ENCODE measurements at regions not wholly inside any gene's neighbourhood (a gene's known extent, or its start where the extent isn't known, plus 50 kb on each side); places are given as distances from the start of the nearest gene placed in this dataset.
"Not testable (repeated sequence)": the region's sequence is repeated elsewhere in the genome, so short reads cannot be mapped to it uniquely, and the experiment has no call there.

- DNase-seq = not testable (repeated sequence)
Measured at GRCh38 chr2:101645886-101646285, 51.6 kb upstream of the MAP4K4 start.

- no peak for DNase-seq
Measured at GRCh38 chr2:101644842-101645383, 52.6 kb upstream of the MAP4K4 start.

DNA sequence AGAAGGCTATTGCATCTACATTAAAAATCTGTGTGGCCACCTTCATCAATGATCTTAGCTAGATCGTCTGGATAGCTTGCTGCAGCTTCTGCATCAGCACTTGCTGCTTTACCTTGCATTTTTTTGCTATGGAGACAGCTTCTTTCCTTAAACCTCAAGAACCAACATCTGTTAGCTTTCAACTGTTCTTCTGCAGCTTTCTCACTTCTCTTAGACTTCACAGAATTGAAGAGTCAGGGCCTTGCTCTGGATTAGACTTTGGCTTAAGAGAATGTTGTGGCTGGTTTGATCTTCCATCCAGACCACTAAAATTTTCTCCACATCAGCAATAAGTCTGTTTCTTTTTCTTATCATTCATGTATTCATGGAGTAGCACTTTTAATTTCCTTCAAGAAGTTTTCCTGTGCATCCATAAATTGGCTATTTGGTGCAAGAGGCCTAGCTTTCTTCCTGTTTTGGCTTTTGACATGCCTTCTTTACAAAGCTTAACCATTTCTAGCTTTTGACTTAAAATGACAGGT, 54.4 kb upstream of the MAP4K4 start:
- DNase-seq = no peak

DNA sequence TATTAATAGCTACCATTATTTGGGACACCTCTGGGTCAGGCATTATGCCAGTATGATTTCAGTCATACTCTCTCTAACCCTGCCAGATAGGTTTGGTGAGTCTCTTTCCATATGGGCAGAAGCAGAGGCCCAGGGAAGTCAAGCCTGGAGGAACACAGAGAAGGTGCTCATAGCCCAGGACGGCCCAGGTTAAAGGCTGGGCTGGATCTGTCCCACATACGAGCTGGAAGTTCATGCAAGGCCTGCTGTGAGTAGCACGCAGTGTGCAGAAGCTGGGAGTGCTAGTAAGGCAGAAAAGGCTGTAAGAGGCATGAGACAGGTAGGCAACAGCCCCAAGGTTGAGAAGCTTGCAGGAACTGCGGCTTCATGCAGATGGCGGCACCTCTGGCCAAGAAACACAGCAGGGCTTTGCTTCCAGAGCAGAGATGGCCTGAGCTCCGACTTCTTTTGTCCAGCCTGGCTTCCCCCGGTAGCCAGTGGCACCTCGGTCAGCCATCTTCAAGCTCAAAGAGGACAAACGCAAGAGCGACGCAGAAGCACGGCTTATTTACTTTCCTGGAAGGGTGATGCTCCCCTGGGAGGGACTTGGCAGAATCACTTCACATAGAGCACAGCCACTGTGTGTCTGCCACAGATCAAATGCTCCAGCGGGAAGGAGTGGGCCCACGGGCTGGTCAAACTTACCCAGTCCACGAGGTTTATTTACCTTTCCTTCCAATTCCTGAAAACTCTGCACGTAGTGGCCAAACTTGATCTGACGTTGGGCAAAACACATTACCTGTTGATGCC, 58.5 kb upstream of the MAP4K4 start:
- no peak for DNase-seq

DNA sequence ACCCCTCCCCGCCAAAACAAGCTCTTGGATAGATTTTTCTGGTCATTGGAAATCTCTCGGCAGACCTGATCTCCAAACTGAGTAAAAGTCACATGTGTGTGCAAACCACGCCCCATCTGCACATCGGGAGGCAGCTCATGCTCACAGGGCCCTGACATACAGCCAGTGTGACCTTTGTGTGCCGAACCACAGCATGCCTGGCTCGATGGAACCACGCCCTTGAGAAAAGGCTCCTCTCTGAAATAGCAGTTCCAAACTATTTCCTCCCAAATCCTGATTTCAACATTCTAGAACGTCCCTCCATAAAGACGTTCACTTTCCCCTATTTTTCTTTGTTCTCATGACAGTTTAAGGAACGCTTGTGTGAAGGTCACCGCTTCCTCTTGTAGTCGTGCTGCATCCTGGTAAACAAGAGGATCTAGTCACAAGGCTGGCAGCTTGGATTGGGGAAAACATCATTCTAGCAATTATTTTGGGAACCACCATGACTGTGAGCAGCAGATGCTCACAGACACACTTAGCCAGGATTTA, 59.3 kb upstream of the MAP4K4 start:
- no peak for DNase-seq

GRCh38 chr2:101630224-101630949, 67.1 kb upstream of the MAP4K4 start:
- DNase-seq = no peak

GRCh38 chr2:101628030-101628392, 69.5 kb upstream of the MAP4K4 start:
- no peak for DNase-seq

DNA sequence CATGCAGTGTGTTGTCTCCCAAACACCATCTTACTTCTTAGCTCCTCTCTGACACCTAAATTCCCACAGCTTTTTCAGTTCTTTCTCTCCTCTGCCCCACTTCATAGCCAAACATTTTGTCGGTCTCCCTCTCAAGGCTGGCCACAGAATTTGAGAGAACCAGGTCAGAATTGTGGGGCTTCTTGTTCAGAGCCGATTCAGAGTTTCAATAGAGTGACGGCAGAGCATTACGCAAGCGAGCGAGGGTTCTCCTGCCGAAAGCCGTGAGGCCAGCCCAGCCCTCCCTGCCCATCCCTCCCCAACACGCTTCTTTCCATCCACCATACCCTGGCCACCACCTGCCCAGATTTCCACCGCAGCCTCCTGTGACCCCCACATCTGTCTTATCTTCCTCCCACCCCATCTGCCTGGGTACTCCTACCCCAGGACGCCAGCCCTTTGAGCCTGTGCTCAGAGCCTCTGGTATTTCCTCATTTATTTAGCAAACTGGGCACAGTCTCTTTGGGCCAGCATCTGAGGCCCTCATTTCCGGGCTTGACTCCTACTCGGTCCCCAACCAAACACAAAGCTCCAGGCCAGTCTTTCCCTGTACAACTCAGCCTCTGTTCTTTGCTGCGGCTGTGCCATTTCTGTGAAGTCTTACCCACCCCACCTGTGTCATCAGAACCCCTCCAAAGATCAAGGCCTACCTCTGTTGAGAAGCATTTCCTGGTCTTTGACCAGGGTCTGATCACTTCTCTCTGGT, 70.0 kb upstream of the MAP4K4 start:
- DNase-seq = no peak

GRCh38 chr2:101625814-101626213, 71.7 kb upstream of the MAP4K4 start:
- DNase-seq = not testable (repeated sequence)

- no peak for DNase-seq
Measured at GRCh38 chr2:101625387-101625786, 72.1 kb upstream of the MAP4K4 start.

GRCh38 chr2:101624706-101625332, 72.7 kb upstream of the MAP4K4 start:
- DNase-seq = no peak

DNA sequence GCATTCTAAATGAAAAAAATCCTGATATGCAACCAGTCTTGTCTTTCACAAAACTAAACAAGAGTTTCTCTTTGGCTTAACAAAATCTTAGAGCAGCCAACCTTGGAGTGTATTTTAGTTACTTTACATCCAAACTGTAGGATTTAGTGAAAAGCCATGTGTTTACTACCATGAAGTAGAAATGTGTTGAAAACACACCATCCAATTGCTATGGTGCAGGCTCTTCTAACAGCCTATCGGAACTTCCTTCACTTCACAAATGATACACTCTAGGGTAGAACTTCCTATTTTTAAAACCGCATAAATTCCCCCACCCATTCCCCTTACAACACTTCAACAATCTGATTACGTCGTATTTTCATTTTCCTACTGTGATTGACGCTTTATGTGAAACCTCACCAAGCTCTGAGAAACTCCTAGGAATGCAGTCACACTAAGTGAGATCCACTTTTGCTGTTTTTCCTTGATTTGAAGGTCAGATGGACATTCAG, 74.4 kb upstream of the MAP4K4 start:
- no peak for DNase-seq

DNA sequence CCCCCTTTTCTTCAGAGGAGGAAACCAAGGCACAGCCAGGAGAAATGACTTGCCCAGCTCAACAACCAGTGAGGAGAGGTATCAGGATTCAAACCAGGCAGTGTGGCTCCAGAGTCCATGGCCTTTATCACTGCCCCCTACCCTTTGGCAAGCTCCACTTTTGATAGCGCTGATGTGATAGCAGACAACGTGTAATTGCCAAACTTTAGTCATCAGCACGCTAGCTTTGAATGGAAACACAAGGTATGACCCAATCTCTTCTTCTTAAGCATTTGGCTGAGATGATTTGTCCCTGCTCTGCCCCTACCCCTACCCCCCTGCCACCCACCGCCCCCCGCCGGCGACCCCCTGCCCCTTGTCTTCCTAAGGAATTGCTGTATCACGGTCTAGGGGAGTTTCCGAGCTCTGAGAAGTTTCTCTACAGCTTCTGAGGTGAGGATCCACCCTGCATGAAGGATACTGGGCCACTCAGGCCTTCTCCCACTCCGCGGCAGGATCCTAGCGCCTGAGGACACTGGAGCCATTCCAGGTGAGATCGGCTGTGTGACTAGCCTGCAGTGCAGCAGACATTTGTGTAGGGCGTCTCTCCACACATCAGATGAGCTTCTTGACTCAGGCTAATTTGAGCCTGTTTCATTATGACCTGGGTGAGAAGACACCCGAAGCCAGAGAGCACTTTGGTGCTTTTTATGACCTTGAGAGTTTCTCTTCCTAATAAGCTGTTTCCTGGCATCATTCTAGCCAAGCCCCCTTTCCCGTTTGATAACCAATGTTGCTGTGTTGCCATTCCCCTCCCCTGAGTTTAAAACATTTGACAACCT, 75.1 kb upstream of the MAP4K4 start:
- DNase-seq = no peak

DNA sequence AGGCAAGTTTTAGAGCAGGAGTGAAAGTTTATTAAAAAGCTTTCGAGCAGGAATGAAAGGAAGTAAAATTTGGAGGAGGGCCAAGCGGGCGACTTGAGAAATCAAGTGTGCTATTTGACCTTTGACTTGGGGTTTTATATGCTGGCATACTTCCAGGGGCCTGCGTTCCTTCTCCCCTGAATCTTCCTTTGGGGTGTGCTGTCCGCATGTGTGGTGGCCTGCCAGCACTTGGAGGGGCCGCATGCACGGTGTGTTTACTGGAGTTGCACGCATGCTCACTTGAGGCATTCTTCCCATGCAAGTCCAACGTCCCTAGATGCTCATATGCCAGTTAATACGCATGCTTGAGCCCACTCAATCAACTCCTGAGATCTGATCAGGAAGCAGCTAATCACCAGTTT, 78.3 kb upstream of the MAP4K4 start:
- DNase-seq = no peak

GRCh38 chr2:101617796-101618195, 79.7 kb upstream of the MAP4K4 start:
- DNase-seq = no peak

DNA sequence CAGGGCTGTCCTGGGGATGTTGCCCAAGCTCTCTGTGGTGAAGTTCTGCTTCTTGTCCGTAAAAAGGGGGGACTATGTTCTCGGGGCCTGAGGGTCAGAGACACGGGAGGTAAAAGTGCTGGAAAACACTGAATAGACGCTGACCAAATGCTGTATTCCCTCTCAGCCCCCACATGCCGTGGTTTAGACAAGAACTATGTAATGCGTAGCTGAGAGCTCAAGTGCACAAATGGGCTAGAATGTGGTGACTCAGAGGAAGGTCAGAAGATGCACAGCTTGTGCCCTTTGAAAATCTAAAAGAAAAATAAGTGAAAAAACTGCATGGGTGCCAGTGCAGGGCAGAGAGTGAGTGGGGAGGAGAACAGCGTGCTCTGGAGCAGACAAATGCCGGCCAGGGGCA, 80.3 kb upstream of the MAP4K4 start:
- no peak for DNase-seq

DNA sequence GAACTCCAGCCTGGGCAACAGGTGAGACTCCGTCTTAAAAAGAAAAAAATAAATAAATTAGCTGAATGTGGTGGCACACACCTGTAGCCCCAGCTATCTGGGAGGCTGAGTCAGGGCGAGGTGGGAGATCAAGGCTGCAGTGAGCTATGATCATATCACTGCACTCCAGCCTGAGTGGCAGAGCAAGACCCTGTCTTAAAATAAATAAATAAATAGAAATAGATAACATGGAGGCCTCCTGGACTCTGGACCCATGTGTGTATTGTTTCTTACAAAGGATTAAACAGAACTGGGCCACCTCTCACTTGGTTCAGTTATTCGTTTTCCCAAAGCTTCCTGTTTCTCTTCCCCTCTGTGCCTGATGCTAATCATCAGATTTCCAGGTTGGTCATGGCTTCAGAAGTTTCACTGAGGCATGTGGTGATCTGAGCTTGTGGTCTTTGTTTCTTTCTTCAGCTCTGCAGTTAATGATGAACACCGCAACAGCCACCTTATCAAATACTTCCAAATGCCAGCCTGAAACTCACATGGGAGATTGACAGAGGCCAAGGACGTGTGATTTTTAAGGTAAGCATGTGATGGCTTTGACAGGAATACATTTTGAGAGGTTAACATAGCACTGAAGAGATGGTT, 83.3 kb upstream of the MAP4K4 start:
- peak; percentile 10 for DNase-seq

- peak; percentile 12 for DNase-seq
Measured at GRCh38 chr2:101613056-101613704, 84.3 kb upstream of the MAP4K4 start.

GRCh38 chr2:101612019-101612418, 85.5 kb upstream of the MAP4K4 start:
- no peak for DNase-seq

GRCh38 chr2:101610750-101611315, 86.7 kb upstream of the MAP4K4 start:
- DNase-seq = no peak
